Activated T-cell treated with anti-CD3 and anti-CD28 coated beads, Interleukin-2, amount 50 U/mL, for 24 hours (primary cell): ENCODE measurements at regions not wholly inside any gene's neighbourhood (a gene's known extent, or its start where the extent isn't known, plus 50 kb on each side); places are given as distances from the start of the nearest gene placed in this dataset.

ENCODE experiments used
- DNase-seq: peaks from one replicate; pipeline ENCODE4 v3.0.0-alpha.2; 2020
- H3K27ac Mint-ChIP-seq: 2 replicates; pipeline ENCODE4 v1.8.0; 2020; ENCODE audit warnings: mild to moderate bottlenecking, mixed read lengths
- H3K27me3 Mint-ChIP-seq: 2 replicates; pipeline ENCODE4 v1.8.0; 2020; ENCODE audit warnings: mixed read lengths
- H3K36me3 Mint-ChIP-seq: 2 replicates; pipeline ENCODE4 v1.8.0; 2020; ENCODE audit warnings: low read depth, mixed read lengths
- H3K4me1 Mint-ChIP-seq: 2 replicates; pipeline ENCODE4 v1.8.0; 2020; ENCODE audit warnings: low read depth, mixed read lengths
- H3K4me3 Mint-ChIP-seq: 2 replicates; pipeline ENCODE4 v1.8.0; 2020; ENCODE audit warnings: mild to moderate bottlenecking, moderate library complexity, mixed read lengths
- H3K9me3 Mint-ChIP-seq: 2 replicates; pipeline ENCODE4 v1.8.0; 2020; ENCODE audit warnings: mixed read lengths

DNA sequence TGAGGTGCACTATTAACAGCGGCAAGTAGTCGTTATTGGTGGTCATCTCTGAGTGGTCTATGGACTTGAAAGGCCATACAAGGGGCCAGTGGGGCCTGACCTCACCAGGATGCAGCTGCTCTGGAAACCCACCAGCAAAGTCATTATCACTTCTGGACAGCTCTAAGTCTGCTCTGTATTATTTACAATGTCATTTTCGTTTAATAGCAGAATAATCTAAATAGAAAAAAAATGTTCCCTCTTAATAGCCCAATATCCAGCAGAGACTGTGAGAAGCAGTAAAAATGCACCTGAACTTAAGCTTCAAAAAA lies 85.0 kb upstream of the EED start:
- Mint-ChIP-seq H3K27me3 (no peaks in the 10 kb centered on the region), H3K27ac (no peak overlapping the region)

DNA sequence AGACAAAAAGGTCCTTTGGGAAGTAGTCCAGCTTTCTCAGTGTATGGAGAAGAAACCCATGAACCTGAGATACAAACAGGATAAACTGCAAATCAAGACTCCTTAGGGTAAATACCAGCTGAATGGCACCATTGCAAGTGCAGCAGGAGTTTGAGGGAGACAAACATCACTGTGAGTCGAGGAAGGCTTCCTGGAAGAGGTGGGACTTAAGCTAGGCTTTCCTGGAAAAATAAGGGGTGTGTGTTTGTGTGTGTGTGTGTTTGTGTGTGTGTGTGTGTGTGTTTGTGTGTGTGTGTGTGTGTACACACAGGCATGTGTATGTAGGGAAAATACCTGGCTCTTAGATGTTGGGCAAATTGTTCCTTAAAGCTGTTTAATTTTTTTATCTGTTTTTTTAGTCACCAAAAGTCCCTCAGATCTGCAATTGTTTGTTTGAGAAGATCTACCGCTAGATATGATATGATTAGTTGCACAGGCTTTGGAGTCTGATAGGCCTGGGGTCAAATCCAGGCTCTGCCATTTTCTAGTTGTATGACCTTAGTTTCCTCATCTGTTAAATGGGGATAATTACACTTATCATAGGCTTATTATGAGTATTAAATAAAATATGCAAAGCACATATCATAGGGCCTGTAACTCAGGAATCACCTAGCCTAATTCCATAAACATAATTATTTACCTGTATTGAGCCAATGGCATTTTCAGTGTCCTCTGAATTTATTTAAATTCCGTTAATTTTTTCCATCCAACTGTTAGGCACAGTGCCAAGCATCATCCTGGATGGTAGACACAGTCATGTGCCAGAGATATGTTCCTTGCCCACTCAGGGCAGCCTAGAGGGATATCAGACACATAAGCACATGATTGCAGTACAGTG lies 85.6 kb upstream of the EED start:
- peaks cover 8% of the 10 kb centered on the region for H3K4me1 Mint-ChIP-seq
- no peak for DNase-seq
- no peaks in the 10 kb centered on the region for H3K27me3 Mint-ChIP-seq
- no peaks in the 10 kb centered on the region for H3K36me3 Mint-ChIP-seq
- no peak overlapping the region for H3K4me3 Mint-ChIP-seq
- H3K27ac Mint-ChIP-seq, result no peak overlapping the region
- H3K9me3 Mint-ChIP-seq, result no peaks in the 10 kb centered on the region

More for the DNA sequence above, 85.0 kb upstream of the EED start:
- H3K4me3 Mint-ChIP-seq, result no peak overlapping the region
- H3K4me1 Mint-ChIP-seq, result peaks cover 8% of the 10 kb centered on the region
- no peaks in the 10 kb centered on the region for H3K9me3 Mint-ChIP-seq
- no peak for DNase-seq
- no peaks in the 10 kb centered on the region for H3K36me3 Mint-ChIP-seq

DNA sequence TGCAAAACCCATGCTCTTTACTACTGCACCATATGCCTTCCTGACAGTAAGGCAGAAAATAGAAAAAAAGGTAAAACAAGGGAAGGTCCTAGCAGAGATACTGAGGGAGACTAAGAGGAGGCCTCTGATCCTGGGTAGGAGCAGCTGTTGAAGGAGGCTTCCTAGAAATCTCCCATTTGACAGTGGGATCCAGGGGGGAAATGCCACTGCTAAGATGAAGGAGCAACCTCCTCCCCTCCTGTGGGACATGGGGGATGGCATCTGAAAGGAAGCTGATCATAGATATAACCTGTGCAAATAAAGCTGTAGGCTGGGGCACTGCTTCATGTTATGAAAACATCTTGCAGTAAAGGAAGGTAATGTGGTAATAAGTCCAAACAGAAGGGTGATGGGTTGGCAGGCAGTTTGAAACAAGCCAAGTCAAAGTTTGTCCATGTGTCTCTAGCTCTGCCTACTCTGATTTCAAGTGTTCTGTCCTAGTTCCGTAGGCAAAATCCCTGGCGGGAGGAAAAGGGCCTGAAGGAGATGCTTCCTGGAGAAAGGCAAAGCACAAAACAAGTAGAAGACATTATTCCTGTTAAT lies 86.7 kb upstream of the EED start:
- DNase-seq, result no peak
- no peaks in the 10 kb centered on the region for H3K36me3 Mint-ChIP-seq
- no peak overlapping the region for H3K4me3 Mint-ChIP-seq
- H3K9me3 Mint-ChIP-seq, result no peaks in the 10 kb centered on the region
- no peak overlapping the region for H3K27ac Mint-ChIP-seq
- H3K4me1 Mint-ChIP-seq, result peaks cover 8% of the 10 kb centered on the region
- no peaks in the 10 kb centered on the region for H3K27me3 Mint-ChIP-seq

DNA sequence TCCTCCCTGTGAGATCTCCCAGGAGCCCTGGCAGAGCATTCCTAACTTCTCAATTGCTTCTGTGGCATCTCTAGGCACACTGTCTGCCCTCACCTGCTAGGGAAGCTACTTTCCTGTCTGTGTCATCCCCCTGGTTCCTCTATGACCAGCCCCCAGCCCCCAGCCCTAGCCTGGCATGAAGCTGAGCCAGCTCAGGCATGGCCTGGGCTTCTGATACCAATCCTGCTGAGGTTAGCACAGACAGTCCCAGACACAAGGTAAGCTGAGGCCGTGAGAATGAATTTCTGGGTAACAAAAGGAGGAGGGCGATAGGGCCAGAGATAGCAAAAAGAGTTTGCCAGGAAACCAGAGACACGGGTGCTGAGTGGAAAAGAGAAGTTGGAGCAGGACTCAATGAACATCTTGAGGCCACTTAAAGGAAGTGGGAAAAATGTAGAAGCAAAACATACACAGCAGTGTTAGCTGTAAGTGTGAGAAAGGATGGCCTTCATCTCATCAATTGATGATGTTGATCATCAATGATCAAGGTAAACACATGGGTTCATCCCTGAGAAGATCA lies 87.6 kb upstream of the PICALM start:
- Mint-ChIP-seq H3K27ac (no peak overlapping the region), H3K27me3 (no peaks in the 10 kb centered on the region), H3K4me3 (no peak overlapping the region), H3K36me3 (no peaks in the 10 kb centered on the region), H3K9me3 (no peaks in the 10 kb centered on the region), H3K4me1 (peaks cover 13% of the 10 kb centered on the region)
- no peak for DNase-seq

DNA sequence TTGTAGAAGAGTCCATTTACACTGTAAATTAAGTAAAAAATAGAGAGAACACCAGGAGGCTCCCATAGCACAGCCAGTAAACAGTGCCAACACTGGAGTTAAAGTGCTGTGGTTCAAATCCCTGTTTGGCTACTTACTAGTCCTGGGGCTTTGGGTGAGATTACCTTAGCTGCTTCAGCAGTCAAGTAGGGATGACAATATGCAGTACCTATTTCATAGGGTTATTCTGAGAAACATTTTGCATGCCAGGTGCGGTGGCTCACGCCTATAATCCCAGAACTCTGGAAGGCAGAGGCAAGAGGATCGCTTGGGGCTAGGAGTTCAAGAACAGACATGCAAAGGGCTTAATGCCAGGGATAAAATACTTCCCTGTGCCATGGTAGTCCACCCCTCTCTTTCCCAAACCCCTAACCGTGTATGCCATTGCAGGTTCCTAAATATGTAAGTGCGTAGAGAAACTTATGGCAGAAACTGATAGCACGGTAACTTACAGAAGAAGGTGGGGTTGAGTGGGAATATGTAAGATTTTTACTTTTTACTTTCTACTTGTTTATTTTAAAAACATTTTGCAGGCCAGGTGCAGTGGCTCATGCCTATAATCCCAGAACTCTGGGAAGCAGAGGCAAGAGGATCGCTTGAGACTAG lies 86.4 kb upstream of the PICALM start:
- no peaks in the 10 kb centered on the region for H3K9me3 Mint-ChIP-seq
- H3K4me1 Mint-ChIP-seq, result peaks cover 21% of the 10 kb centered on the region

DNA sequence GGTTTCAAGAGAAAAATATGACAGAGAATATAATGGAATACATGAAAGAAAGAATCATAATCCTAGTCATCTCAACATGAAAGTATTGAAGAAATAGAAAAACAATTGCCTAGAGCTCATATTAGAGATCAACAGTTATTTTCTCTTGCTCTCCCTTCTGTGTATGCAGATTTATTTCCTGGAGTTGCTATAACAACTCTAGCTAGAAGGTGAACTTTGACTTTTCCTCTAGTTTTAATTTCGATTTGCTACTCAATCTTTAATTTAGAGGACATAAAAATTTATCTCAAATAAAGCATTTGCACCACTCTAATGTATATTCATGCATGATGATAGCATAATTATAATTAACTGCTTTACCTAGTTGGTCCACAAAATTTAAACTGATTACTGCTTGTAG lies 84.6 kb upstream of the PICALM start:
- Mint-ChIP-seq H3K27ac (no peak overlapping the region), H3K27me3 (no peaks in the 10 kb centered on the region), H3K9me3 (no peaks in the 10 kb centered on the region), H3K4me3 (no peak overlapping the region), H3K4me1 (peaks cover 19% of the 10 kb centered on the region), H3K36me3 (no peaks in the 10 kb centered on the region)
- no peak for DNase-seq

More for the DNA sequence above, 86.4 kb upstream of the PICALM start:
- H3K4me3 Mint-ChIP-seq, result no peak overlapping the region
- no peaks in the 10 kb centered on the region for H3K27me3 Mint-ChIP-seq
- H3K27ac Mint-ChIP-seq, result no peak overlapping the region
- DNase-seq, result no peak
- H3K36me3 Mint-ChIP-seq, result no peaks in the 10 kb centered on the region

DNA sequence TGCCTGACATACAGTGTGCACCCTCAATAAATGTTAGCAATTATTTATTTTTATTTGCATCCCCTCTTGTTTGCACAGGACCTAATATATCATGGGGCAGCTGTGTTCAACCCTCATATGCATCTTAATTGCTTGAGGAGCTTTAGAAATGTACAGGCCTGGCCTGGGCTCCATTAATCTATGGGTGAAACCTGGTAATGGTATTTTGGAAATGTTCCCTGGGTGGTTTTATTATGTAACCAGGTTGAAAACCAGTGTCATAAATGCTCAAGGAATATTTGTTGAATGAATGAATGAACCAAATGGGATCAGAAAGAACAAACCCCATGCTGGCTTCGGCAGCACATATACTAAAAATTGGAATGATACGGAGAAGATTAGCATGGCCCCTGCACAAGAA lies 84.0 kb upstream of the PICALM start:
- no peak overlapping the region for H3K4me3 Mint-ChIP-seq
- H3K36me3 Mint-ChIP-seq, result no peaks in the 10 kb centered on the region
- H3K4me1 Mint-ChIP-seq, result peaks cover 19% of the 10 kb centered on the region
- H3K27ac Mint-ChIP-seq, result no peak overlapping the region
- no peak for DNase-seq
- H3K9me3 Mint-ChIP-seq, result no peaks in the 10 kb centered on the region
- no peaks in the 10 kb centered on the region for H3K27me3 Mint-ChIP-seq

DNA sequence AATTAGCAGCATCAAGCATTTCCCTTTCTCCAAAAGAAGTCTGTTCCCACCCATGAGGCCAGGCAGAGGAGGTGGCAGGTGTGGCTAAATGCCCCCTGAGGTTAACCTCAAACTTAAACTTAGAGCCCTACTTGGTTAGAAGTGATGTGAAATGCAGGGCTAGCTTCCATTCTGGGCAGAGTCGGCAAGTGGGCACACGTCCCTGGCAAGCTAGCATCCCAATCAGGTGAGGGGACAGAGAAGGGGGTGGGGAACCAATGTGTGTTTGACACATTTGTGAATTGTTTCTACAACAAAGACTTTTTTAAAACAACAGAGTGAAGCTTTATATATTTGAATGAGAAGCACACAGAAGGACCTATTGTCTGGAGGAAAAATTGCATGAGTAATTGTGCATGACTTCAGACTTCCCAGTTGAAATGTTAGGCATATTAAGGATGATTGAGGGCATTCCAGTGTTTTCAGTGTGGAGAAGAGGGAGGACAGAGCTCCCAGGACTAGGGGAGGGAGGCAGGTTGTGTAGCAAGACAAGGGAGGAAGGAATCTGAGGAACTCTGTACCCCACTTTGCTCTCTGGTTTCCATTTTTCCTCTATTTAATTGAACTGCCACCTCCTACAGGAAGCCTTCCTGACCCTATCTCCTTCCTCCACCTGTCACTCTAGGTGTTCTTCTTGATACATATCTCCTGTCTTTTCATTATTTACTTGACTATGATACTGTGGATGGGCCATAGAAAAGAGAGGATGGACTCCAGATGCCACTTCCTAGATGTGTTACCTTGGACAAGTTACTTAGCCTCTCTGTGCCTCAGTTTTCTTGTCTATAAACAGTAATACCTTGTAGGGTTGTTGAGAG lies 83.3 kb upstream of the PICALM start:
- peak overlapping the region; percentile 5 for H3K27ac Mint-ChIP-seq
- H3K27me3 Mint-ChIP-seq, result no peaks in the 10 kb centered on the region
- no peaks in the 10 kb centered on the region for H3K36me3 Mint-ChIP-seq
- H3K4me1 Mint-ChIP-seq, result peaks cover 19% of the 10 kb centered on the region
- H3K9me3 Mint-ChIP-seq, result no peaks in the 10 kb centered on the region
- H3K4me3 Mint-ChIP-seq, result no peak overlapping the region
- DNase-seq, result no peak

DNA sequence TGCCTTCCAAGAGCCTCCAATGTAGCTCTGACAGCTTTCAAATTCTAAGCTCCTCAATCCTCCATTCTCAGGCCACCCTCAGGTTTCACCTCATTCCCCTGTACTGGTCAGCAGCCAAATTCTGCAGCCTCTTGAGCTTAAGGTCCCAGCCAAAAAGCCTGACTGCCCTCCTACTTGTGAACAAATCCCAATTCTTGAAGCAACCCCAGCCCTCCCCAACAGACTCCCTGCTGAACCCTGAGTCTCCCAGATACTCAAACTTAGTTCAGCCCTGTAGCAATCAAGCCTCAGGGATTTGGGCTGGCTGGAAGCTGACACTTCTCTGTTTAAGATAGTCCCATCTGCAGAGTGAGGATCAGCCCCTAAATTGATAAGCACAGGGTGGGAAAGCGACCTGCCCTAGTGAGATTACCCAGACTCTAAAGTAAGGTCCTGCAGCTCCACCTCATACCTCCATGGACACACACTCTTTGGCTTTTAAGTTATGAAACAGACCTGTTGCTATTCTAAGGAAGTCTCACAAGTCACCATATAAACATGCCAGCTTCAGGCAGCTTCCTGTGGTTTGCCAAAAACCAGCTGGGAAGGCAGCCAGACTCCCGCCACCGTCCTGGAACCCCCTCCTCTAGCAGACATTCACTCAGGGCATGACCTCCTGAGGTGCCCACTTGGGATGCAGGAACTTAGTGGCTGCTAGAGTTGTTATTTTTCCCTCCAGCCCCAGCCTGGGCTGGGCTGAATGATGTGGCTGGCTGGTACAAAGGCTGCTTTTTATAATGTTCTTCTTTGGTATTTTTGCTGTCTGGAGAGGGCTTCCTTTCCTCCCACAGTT lies 82.5 kb upstream of the PICALM start:
- Mint-ChIP-seq H3K4me3 (no peak overlapping the region), H3K27ac (peak overlapping the region; percentile 5), H3K36me3 (no peaks in the 10 kb centered on the region), H3K4me1 (peaks cover 19% of the 10 kb centered on the region), H3K27me3 (no peaks in the 10 kb centered on the region), H3K9me3 (no peaks in the 10 kb centered on the region)
- DNase-seq, result no peak

DNA sequence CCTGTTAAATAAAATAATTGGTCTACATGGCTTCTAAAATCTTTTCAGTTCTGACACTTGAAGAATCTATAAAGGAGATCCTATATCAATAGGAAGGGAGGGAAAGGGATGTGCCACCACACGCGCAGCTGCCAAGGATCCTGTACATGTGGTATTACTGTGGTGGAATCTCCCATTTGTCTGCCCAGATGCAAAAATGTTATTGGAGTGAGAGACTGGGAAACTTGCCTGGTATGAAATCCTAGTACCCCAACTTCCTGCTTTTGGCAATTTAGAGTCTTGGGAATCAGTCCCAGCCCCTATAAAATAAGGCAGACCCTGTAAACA lies 81.9 kb upstream of the PICALM start:
- H3K27me3 Mint-ChIP-seq, result no peaks in the 10 kb centered on the region
- H3K27ac Mint-ChIP-seq, result no peak overlapping the region
- peaks cover 19% of the 10 kb centered on the region for H3K4me1 Mint-ChIP-seq
- no peak overlapping the region for H3K4me3 Mint-ChIP-seq
- no peaks in the 10 kb centered on the region for H3K9me3 Mint-ChIP-seq
- no peaks in the 10 kb centered on the region for H3K36me3 Mint-ChIP-seq
- no peak for DNase-seq

DNA sequence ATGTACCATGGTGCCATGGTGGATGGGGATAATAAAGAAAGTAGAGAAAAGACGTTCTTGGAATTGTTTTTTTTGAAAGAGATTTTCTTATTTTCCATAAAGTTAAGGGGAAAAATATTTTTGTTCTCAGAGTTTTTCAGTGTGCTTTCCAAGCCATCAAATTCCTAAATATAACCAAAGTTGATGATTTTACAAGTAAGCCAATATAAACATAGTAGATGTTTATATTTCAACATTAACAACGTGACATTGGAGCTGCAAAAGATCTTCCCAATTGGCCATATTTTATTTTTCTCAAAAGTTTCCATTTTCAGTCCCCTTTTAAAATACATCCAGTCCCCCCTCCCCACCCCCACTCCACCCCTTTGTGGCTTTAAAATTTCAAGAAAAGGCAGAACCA lies 80.9 kb upstream of the PICALM start:
- H3K4me1 Mint-ChIP-seq, result peaks cover 22% of the 10 kb centered on the region
- no peak overlapping the region for H3K4me3 Mint-ChIP-seq
- no peaks in the 10 kb centered on the region for H3K27me3 Mint-ChIP-seq
- H3K36me3 Mint-ChIP-seq, result no peaks in the 10 kb centered on the region
- DNase-seq, result no peak
- no peak overlapping the region for H3K27ac Mint-ChIP-seq
- no peaks in the 10 kb centered on the region for H3K9me3 Mint-ChIP-seq

DNA sequence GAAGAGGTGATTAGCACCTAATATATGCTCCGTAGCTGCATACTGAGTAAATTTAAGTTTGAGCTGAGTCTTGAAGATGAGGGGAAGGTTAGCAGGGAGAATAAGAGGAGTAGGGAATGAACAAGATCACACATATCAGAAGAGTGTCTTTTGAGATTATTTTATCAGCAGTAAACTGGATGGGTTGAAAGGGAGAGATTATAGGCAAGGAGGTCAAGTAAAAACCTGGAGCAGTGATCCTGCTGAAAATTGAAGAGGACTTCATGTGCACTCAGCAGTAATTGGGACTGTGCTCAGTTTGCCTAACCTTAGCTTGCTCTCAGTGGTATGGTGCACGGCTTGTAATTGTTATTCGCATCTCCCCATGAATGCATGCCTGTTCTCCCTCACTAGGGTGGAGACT lies 79.5 kb upstream of the PICALM start:
- H3K36me3 Mint-ChIP-seq, result no peaks in the 10 kb centered on the region
- no peaks in the 10 kb centered on the region for H3K27me3 Mint-ChIP-seq
- no peak overlapping the region for H3K4me3 Mint-ChIP-seq
- H3K27ac Mint-ChIP-seq, result no peak overlapping the region
- peaks cover 31% of the 10 kb centered on the region for H3K4me1 Mint-ChIP-seq
- H3K9me3 Mint-ChIP-seq, result no peaks in the 10 kb centered on the region
- DNase-seq, result no peak

DNA sequence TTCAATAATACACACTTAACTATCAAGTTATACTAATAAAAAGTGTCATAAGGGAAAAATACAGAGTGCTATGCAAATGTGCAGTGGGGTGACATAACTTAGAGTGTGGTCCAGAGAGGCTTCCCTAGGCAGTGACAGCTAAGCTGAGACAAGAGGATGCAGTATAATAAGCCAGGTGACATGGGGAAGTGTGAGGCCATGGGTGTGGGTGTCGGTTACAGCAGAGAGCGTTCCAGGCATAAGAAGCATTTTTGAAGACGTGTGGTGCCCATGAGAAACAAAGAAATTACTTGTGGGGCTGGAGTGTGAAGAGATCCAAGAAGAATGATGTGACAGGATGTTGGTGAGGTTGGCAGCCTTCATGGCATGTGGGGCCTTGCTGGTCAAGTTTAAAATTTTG lies 78.1 kb upstream of the PICALM start:
- no peaks in the 10 kb centered on the region for H3K36me3 Mint-ChIP-seq
- DNase-seq, result no peak
- H3K4me1 Mint-ChIP-seq, result peaks cover 39% of the 10 kb centered on the region
- H3K9me3 Mint-ChIP-seq, result no peaks in the 10 kb centered on the region
- H3K4me3 Mint-ChIP-seq, result no peak overlapping the region
- H3K27ac Mint-ChIP-seq, result no peak overlapping the region
- H3K27me3 Mint-ChIP-seq, result no peaks in the 10 kb centered on the region
